HG03175 (cell line): ENCODE measurements at regions not wholly inside any gene's neighbourhood (a gene's known extent, or its start where the extent isn't known, plus 50 kb on each side); places are given as distances from the start of the nearest gene placed in this dataset.

Experiments
- ATAC-seq: cut with Tn5 transposase; IDR thresholded peaks from one replicate; pipeline ENCODE4 v1.9.1; 2021; ENCODE audit warnings: mild to moderate bottlenecking, moderate library complexity; ENCODE audit not compliant: unreplicated experiment

GRCh38 chr5:15447209-15447608 lies 52.8 kb upstream of the FBXL7 start:
- no peak for ATAC-seq

GRCh38 chr5:15446552-15446951 lies 53.4 kb upstream of the FBXL7 start:
- ATAC-seq, result no peak

- no peak for ATAC-seq
These were observed 57.8 kb upstream of the FBXL7 start for GRCh38 chr5:15442193-15442570.

GRCh38 chr5:15441433-15442192 lies 58.4 kb upstream of the FBXL7 start:
- no peak for ATAC-seq

- ATAC-seq, result no peak
These were observed 59.5 kb upstream of the FBXL7 start for GRCh38 chr5:15440434-15440833.

GRCh38 chr5:15439801-15440200 lies 60.2 kb upstream of the FBXL7 start:
- ATAC-seq, result no peak

GRCh38 chr5:15433709-15434108 lies 66.3 kb upstream of the FBXL7 start:
- no peak for ATAC-seq

GRCh38 chr5:15431923-15432322 lies 68.1 kb upstream of the FBXL7 start:
- no peak for ATAC-seq

GRCh38 chr5:15425766-15426165 lies 74.2 kb upstream of the FBXL7 start:
- ATAC-seq, result no peak

- ATAC-seq, result no peak
These were observed 75.2 kb upstream of the FBXL7 start for GRCh38 chr5:15424769-15425168.

GRCh38 chr5:15421921-15422412 lies 78.0 kb upstream of the FBXL7 start:
- ATAC-seq, result no peak

- ATAC-seq, result no peak
These were observed 78.6 kb upstream of the FBXL7 start for GRCh38 chr5:15421381-15421780.

GRCh38 chr5:15420201-15420600 lies 79.8 kb upstream of the FBXL7 start:
- ATAC-seq, result no peak

- ATAC-seq, result no peak
These were observed 82.8 kb upstream of the FBXL7 start for GRCh38 chr5:15417156-15417555.

GRCh38 chr5:15406478-15406877 lies 93.5 kb upstream of the FBXL7 start:
- ATAC-seq, result no peak

GRCh38 chr5:15393146-15393545 lies 106.8 kb upstream of the FBXL7 start:
- ATAC-seq, result no peak

- no peak for ATAC-seq
These were observed 108.1 kb upstream of the FBXL7 start for GRCh38 chr5:15391704-15392397.

GRCh38 chr5:15388866-15389265 lies 111.1 kb upstream of the FBXL7 start:
- no peak for ATAC-seq

GRCh38 chr5:15387931-15388524 lies 112.0 kb upstream of the FBXL7 start:
- ATAC-seq, result no peak

- no peak for ATAC-seq
These were observed 113.9 kb upstream of the FBXL7 start for GRCh38 chr5:15386122-15386521.

GRCh38 chr5:15385553-15385952 lies 114.4 kb upstream of the FBXL7 start:
- ATAC-seq, result no peak

GRCh38 chr5:15385037-15385436 lies 114.9 kb upstream of the FBXL7 start:
- no peak for ATAC-seq
